Neural progenitor cell (in vitro differentiated cells): ENCODE measurements at regions not wholly inside any gene's neighbourhood (a gene's known extent, or its start where the extent isn't known, plus 50 kb on each side); places are given as distances from the start of the nearest gene placed in this dataset.

ENCODE experiments used
- EZH2 ChIP-seq: fragments of 200-600 bp; sonication (generic); IDR thresholded peaks from 2 replicates; pipeline ENCODE4 v1.6.1; 2017; ENCODE audit warnings: antibody characterized with exemption, mild to moderate bottlenecking, moderate library complexity
- TF ChIP-seq, protein P1 (sequence below): fragments of 200-600 bp; sonication (generic); IDR thresholded peaks from 2 replicates; pipeline ENCODE4 v1.5.1; 2017; ENCODE audit warnings: antibody characterized with exemption, mild to moderate bottlenecking

DNA sequence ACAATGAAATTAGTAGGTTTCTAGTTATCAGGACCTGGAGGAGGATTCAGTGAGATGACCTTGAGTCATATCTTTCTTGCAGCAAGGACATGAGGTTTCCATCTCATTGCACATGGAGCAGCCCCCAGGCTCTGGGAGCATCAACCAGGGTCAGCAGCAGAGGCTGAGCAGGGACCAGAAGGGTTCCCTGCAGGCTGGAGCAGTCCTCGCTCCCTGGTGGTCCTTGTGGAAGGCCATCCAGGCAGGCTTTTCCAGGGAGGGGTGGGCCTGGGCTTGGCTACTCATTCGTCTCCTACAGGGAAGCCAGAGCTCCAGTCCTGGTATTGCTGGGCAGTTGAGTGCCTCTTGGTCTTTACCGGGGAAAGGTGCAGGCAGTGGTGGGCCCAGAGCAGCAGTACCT lies 587.5 kb downstream of the GLRX3 start:
- TF ChIP-seq, protein P1, sequence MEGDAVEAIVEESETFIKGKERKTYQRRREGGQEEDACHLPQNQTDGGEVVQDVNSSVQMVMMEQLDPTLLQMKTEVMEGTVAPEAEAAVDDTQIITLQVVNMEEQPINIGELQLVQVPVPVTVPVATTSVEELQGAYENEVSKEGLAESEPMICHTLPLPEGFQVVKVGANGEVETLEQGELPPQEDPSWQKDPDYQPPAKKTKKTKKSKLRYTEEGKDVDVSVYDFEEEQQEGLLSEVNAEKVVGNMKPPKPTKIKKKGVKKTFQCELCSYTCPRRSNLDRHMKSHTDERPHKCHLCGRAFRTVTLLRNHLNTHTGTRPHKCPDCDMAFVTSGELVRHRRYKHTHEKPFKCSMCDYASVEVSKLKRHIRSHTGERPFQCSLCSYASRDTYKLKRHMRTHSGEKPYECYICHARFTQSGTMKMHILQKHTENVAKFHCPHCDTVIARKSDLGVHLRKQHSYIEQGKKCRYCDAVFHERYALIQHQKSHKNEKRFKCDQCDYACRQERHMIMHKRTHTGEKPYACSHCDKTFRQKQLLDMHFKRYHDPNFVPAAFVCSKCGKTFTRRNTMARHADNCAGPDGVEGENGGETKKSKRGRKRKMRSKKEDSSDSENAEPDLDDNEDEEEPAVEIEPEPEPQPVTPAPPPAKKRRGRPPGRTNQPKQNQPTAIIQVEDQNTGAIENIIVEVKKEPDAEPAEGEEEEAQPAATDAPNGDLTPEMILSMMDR = no peak
- TF ChIP-seq EZH2 = no peak
